ENCODE measurements at regions not wholly inside any gene's neighbourhood (a gene's known extent, or its start where the extent isn't known, plus 50 kb on each side); places are given as distances from the start of the nearest gene placed in this dataset.

- no peak for DNase-seq
Observed at GRCh38 chr5:29122306-29122705, 2071.2 kb upstream of the CDH6 start.

- DNase-seq: no peak
Observed at GRCh38 chr5:29114331-29114768, 2076.0 kb upstream of the CDH9 start.

GRCh38 chr5:29113516-29113915, 2075.1 kb upstream of the CDH9 start:
- no peak for DNase-seq

GRCh38 chr5:29099585-29099984, 2061.2 kb upstream of the CDH9 start:
- DNase-seq: no peak

- DNase-seq: no peak
Observed at GRCh38 chr5:29089591-29090130, 2051.3 kb upstream of the CDH9 start.

- DNase-seq: no peak
Observed at GRCh38 chr5:29085142-29085541, 2046.8 kb upstream of the CDH9 start.

- no peak for DNase-seq
Observed at GRCh38 chr5:29079771-29080170, 2041.4 kb upstream of the CDH9 start.

GRCh38 chr5:29077451-29077850, 2039.1 kb upstream of the CDH9 start:
- DNase-seq: no peak

GRCh38 chr5:29069104-29069402, 2030.7 kb upstream of the CDH9 start:
- no peak for DNase-seq

- no peak for DNase-seq
Observed at GRCh38 chr5:29061381-29061780, 2023.0 kb upstream of the CDH9 start.

GRCh38 chr5:29054694-29055093, 2016.3 kb upstream of the CDH9 start:
- DNase-seq: no peak

- no peak for DNase-seq
Observed at GRCh38 chr5:29054282-29054681, 2015.9 kb upstream of the CDH9 start.

GRCh38 chr5:29051509-29051908, 2013.1 kb upstream of the CDH9 start:
- no peak for DNase-seq

- no peak for DNase-seq
Observed at GRCh38 chr5:29042152-29042551, 2003.8 kb upstream of the CDH9 start.

- DNase-seq: no peak
Observed at GRCh38 chr5:29040404-29040803, 2002.0 kb upstream of the CDH9 start.

- no peak for DNase-seq
Observed at GRCh38 chr5:29039994-29040393, 2001.6 kb upstream of the CDH9 start.

GRCh38 chr5:29037716-29038115, 1999.3 kb upstream of the CDH9 start:
- DNase-seq: no peak

GRCh38 chr5:29024052-29024451, 1985.7 kb upstream of the CDH9 start:
- DNase-seq: no peak

GRCh38 chr5:29023541-29023940, 1985.2 kb upstream of the CDH9 start:
- DNase-seq: no peak

- DNase-seq: no peak
Observed at GRCh38 chr5:29017501-29017900, 1979.1 kb upstream of the CDH9 start.

GRCh38 chr5:29016067-29016466, 1977.7 kb upstream of the CDH9 start:
- DNase-seq: no peak

- no peak for DNase-seq
Observed at GRCh38 chr5:29015523-29015922, 1977.1 kb upstream of the CDH9 start.

GRCh38 chr5:29005386-29005785, 1967.0 kb upstream of the CDH9 start:
- DNase-seq: no peak

GRCh38 chr5:29002481-29002880, 1964.1 kb upstream of the CDH9 start:
- no peak for DNase-seq

GRCh38 chr5:29001666-29002065, 1963.3 kb upstream of the CDH9 start:
- no peak for DNase-seq

GRCh38 chr5:28984639-28985038, 1946.3 kb upstream of the CDH9 start:
- DNase-seq: no peak
